Lower lobe of right lung (tissue), 2 donors: ENCODE measurements at regions not wholly inside any gene's neighbourhood (a gene's known extent, or its start where the extent isn't known, plus 50 kb on each side); places are given as distances from the start of the nearest gene placed in this dataset.

Source experiments
- ATAC-seq, 2 donors: fragments of 200-7000 bp; cut with Tn5 transposase; one replicate each; pipeline ENCODE4 v1.9.1; 2020 to 2022; ENCODE audit warnings: mild to moderate bottlenecking in 2 of 2, moderate library complexity in 2 of 2
- DNase-seq: peaks from one replicate; pipeline ENCODE4 v3.0.0-alpha.2; 2020
- H3K27ac ChIP-seq: fragments of 200-600 bp; one replicate; pipeline ENCODE4 v1.8.0; 2022
- H3K27me3 ChIP-seq: fragments of 200-600 bp; one replicate; pipeline ENCODE4 v1.8.0; 2022; ENCODE audit warnings: low read depth
- H3K36me3 ChIP-seq: fragments of 200-600 bp; one replicate; pipeline ENCODE4 v1.8.0; 2022; ENCODE audit warnings: mild to moderate bottlenecking
- H3K4me1 ChIP-seq: fragments of 200-600 bp; one replicate; pipeline ENCODE4 v1.8.0; 2022
- H3K4me3 ChIP-seq: fragments of 200-600 bp; one replicate; pipeline ENCODE4 v1.8.0; 2022; ENCODE audit warnings: mild to moderate bottlenecking
- H3K9me3 ChIP-seq: fragments of 200-600 bp; one replicate; pipeline ENCODE4 v1.8.0; 2022
- intact Hi-C: fragments of 100-400 bp; cut with DNase I; formaldehyde crosslinking; loops from one replicate; pipeline ENCODE4 v1.11.0; 2022
- TF ChIP-seq, protein P1 (sequence below): fragments of 200-600 bp; IDR thresholded peaks from one replicate; pipeline ENCODE4 v1.8.0; 2022; ENCODE audit warnings: antibody characterized with exemption, mild to moderate bottlenecking
- donor health status: DM: no; HTN: yes; CAD: no; lungs with severe emphysema.

DNA sequence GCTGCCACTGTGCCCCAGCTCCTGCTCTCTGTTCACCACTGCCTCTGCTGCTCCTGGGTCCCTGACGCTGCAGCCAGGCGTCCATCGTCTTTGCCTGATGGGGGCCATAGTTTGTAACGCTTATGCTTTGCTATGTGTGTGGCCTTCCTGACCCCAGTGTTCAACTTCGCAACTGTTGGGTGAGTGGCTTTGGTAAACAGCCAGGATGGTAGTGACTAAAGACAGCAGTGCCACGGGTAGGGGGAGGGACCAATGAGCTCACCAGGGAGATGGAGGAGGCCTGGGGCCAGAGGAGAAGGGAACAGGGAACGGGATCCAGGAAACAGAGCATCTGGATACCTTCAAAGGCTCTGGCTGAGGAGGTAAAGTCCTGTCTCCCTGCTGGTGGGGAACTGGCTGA, 75.9 kb upstream of the ALDH1L1 start:
- ATAC-seq (no peak), DNase-seq (no peak)
- no peaks in the 10 kb centered on the region for H3K27me3 ChIP-seq
- no peak overlapping the region for H3K27ac ChIP-seq
- H3K9me3 ChIP-seq = no peaks in the 10 kb centered on the region
- TF ChIP-seq, protein P1, sequence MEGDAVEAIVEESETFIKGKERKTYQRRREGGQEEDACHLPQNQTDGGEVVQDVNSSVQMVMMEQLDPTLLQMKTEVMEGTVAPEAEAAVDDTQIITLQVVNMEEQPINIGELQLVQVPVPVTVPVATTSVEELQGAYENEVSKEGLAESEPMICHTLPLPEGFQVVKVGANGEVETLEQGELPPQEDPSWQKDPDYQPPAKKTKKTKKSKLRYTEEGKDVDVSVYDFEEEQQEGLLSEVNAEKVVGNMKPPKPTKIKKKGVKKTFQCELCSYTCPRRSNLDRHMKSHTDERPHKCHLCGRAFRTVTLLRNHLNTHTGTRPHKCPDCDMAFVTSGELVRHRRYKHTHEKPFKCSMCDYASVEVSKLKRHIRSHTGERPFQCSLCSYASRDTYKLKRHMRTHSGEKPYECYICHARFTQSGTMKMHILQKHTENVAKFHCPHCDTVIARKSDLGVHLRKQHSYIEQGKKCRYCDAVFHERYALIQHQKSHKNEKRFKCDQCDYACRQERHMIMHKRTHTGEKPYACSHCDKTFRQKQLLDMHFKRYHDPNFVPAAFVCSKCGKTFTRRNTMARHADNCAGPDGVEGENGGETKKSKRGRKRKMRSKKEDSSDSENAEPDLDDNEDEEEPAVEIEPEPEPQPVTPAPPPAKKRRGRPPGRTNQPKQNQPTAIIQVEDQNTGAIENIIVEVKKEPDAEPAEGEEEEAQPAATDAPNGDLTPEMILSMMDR = no peak
- H3K4me1 ChIP-seq = peaks cover 2% of the 10 kb centered on the region
- intact Hi-C loops = no loop called here
- no peaks in the 10 kb centered on the region for H3K36me3 ChIP-seq
- H3K4me3 ChIP-seq = no peak overlapping the region

DNA sequence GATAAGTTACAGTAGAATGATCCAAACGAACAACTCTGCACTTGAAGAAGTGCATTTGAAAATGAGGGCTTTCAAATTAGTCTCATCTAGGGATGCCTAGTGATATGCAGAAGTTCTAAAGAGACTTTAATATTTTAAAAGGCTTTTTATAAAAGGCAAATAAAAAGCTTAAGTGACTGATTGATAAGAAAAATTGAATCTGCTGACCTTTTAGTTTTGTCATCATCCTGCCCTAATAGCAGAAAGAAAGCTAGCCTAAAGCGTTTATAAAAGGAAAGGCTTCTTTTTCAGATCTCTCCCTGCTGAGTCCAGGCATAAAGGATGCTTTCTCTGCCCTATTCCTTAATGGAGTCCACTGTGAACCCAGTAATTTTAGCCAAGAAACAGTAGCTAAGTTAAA, 72.7 kb upstream of the ALDH1L1 start:
- Histone ChIP-seq H3K27me3 (no peaks in the 10 kb centered on the region), H3K4me1 (no peaks in the 10 kb centered on the region), H3K27ac (no peak overlapping the region), H3K9me3 (no peaks in the 10 kb centered on the region), H3K4me3 (no peak overlapping the region), H3K36me3 (no peaks in the 10 kb centered on the region)
- intact Hi-C loops = no loop called here
- TF ChIP-seq, protein P1 = no peak
- DNase-seq = no peak
- no peak for ATAC-seq

DNA sequence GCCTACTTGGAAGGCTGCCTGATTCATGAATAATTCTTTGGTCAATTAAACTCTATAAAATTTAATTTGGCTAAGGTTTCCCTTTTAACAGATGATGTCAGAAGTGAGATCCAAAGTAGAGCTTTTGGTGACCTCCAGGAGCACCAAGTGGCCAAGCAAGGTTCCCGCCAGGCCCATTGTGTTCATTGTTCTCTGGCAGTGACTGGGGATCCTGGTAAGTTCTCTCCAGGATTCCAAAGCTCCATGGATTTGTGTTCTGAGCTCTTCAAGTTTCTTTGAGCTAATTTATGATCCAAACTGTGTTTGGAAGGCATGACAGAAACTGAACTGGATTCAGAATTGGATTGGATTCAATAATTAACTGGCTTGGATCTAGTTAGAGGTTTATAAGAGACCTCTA, 72.0 kb upstream of the ALDH1L1 start:
- H3K27ac ChIP-seq = no peak overlapping the region
- no peak overlapping the region for H3K4me3 ChIP-seq
- DNase-seq (no peak), ATAC-seq (no peak)
- H3K9me3 ChIP-seq = no peaks in the 10 kb centered on the region
- no peaks in the 10 kb centered on the region for H3K4me1 ChIP-seq
- H3K27me3 ChIP-seq = no peaks in the 10 kb centered on the region
- no peaks in the 10 kb centered on the region for H3K36me3 ChIP-seq
- TF ChIP-seq, protein P1 = no peak
- intact Hi-C loops = no loop called here

DNA sequence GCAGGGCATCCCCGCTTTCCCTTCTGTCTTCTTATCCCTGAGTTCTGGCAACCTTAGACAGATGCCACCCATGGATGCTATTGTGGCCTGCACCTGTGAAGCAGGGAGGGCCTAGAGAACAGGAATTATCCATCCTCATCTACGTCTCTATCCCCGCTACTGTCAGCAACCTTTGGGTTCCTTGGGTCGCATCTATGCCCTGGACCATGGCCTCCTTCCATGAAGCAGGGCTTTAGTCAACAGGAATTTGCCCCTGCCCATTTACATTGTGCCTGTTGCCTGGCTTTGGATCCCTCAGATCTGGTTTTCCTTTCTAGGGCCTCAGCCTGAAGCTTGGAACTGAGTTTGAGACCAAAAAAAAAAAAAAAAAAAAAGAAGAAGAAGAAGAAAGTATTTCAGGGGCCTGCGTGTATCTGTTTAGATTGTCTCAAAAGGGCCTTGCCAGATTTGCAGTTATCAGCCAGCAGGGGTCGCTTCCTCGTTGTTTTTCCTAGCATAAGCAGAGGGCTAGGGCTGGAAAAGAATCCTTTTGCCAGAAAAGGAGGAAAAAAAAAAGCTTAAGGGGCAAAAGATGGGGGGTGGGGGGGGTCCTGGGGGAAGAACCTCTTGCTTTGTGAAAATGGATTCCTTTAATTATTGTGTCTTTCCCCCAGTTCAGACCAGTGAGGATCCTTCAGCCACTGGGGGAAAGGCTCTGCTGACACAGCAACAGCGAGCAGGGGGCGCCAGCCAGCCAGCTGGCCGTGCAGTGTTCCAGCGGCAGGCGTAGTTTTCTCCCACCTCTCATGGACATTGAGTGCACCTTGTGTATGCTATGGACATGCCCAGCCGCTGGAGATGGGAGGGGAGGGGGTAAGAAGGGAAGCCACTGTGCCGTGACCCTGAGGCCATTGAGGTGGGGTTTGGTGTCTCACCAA, 65.7 kb upstream of the ALDH1L1 start:
- intact Hi-C loops = loop anchor here (10.0 kb wide), 1 partner anchor 149 kb away; the partner anchor contains the start of gene CFAP100
- no peaks in the 10 kb centered on the region for H3K36me3 ChIP-seq
- no peaks in the 10 kb centered on the region for H3K9me3 ChIP-seq
- no peak overlapping the region for H3K27ac ChIP-seq
- H3K4me1 ChIP-seq = no peaks in the 10 kb centered on the region
- DNase-seq (no peak), ATAC-seq (peak; percentile 50 to 87)
- H3K4me3 ChIP-seq = no peak overlapping the region
- TF ChIP-seq, protein P1 = peak; percentile 57
- no peaks in the 10 kb centered on the region for H3K27me3 ChIP-seq
